HepG2 (cell line): ENCODE measurements at regions not wholly inside any gene's neighbourhood (a gene's known extent, or its start where the extent isn't known, plus 50 kb on each side); places are given as distances from the start of the nearest gene placed in this dataset.

ENCODE experiments used
- BHLHE40 ChIP-seq: IDR thresholded peaks from 2 replicates; pipeline ENCODE4 v1.6.1; 2011; ENCODE audit warnings: low read length, improper control_type of control experiment
- CREB1 ChIP-seq, 2 experiments: fragments of 450-650 bp in 1 of 2; IDR thresholded peaks; 2 replicates each; pipeline ENCODE4 v1.6.1; 2016 to 2017; ENCODE audit warnings: control low read depth in 1 of 2, mild to moderate bottlenecking in 1 of 2, missing compliant biosample characterization in 1 of 2, missing genetic modification characterization in 1 of 2
- FUBP1 ChIP-seq: sonication (generic); formaldehyde crosslinking; IDR thresholded peaks from 2 replicates; pipeline ENCODE4 v1.5.1; 2020; ENCODE audit warnings: missing genetic modification reagents, mild to moderate bottlenecking, borderline replicate concordance
- HES4 ChIP-seq: sonication (generic); formaldehyde crosslinking; IDR thresholded peaks from 2 replicates; pipeline ENCODE4 v1.9.0; 2021; ENCODE audit warnings: mild to moderate bottlenecking, missing genetic modification reagents, borderline replicate concordance
- HIC2 ChIP-seq: sonication (generic); formaldehyde crosslinking; IDR thresholded peaks from 2 replicates; pipeline ENCODE4 v1.9.0; 2022; ENCODE audit warnings: low read depth, missing genetic modification reagents
- NR2C2 ChIP-seq: sonication (generic); formaldehyde crosslinking; IDR thresholded peaks from 2 replicates; pipeline ENCODE4 v1.4.0; 2020; ENCODE audit warnings: missing genetic modification reagents, mild to moderate bottlenecking, moderate library complexity, borderline replicate concordance
- RBM39 ChIP-seq: fragments of 200-400 bp; formaldehyde crosslinking; IDR thresholded peaks from one replicate; pipeline ENCODE4 v1.6.1; 2018; ENCODE audit warnings: antibody characterized with exemption, mild to moderate bottlenecking, low read depth, low read length; ENCODE audit not compliant: poor library complexity, severe bottlenecking
- REXO4 ChIP-seq: sonication (generic); formaldehyde crosslinking; IDR thresholded peaks from 2 replicates; pipeline ENCODE4 v1.8.0; 2022; ENCODE audit warnings: missing genetic modification reagents, mild to moderate bottlenecking, borderline replicate concordance
- RNF219 ChIP-seq: sonication (generic); formaldehyde crosslinking; IDR thresholded peaks from 2 replicates; pipeline ENCODE4 v1.5.0; 2020; ENCODE audit warnings: mild to moderate bottlenecking, missing genetic modification reagents
- ZNF225 ChIP-seq: sonication (generic); formaldehyde crosslinking; IDR thresholded peaks from 2 replicates; pipeline ENCODE4 v1.4.0; 2020; ENCODE audit warnings: mild to moderate bottlenecking, missing genetic modification reagents
- ZNF766 ChIP-seq: sonication (generic); formaldehyde crosslinking; IDR thresholded peaks from 2 replicates; pipeline ENCODE4 v1.5.0; 2020; ENCODE audit warnings: missing genetic modification reagents, borderline replicate concordance
- TF ChIP-seq, protein P1 (sequence below): sonication (generic); formaldehyde crosslinking; IDR thresholded peaks from 2 replicates; pipeline ENCODE4 v1.4.0; 2020; ENCODE audit warnings: mild to moderate bottlenecking, missing genetic modification reagents
- TF ChIP-seq, protein P2 (sequence below): sonication (generic); formaldehyde crosslinking; IDR thresholded peaks from 2 replicates; pipeline ENCODE4 v1.4.0; 2020; ENCODE audit warnings: mild to moderate bottlenecking, missing genetic modification reagents
- TF ChIP-seq, protein P3 (sequence below): sonication (generic); formaldehyde crosslinking; IDR thresholded peaks from 2 replicates; pipeline ENCODE4 v1.5.0; 2020; ENCODE audit warnings: mild to moderate bottlenecking, missing genetic modification reagents, moderate library complexity

DNA sequence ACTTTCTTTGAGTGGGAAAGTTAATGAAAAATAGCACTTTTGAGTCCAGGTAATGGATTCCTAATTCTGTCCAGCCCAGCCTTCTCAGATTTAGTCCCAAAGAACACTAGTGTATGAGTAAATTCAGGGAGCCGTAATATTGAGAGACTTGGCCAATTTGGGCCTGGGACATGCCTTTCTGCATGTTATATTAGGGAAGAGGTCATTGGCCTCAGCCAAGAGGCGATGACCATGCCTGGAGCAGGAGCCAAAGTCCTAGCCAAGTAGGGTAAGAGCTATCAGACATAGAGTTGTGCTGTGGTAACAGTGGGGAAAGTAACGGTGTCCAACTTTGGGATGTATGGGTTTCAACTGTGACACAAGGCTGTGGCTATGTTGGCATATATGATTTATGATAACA, 336.5 kb upstream of the ZNF804A start:
- TF ChIP-seq ZNF766 (CRISPR knock-in tag) = no peak
- TF ChIP-seq REXO4 (CRISPR knock-in tag) = no peak
- no peak for TF ChIP-seq BHLHE40
- no peak for TF ChIP-seq HIC2 (CRISPR knock-in tag)
- no peak for TF ChIP-seq CREB1 (IDR thresholded peaks at IDR 0.05)
- TF ChIP-seq CREB1 (CRISPR knock-in tag; IDR thresholded peaks at IDR 0.05) = no peak
- TF ChIP-seq, protein P1, sequence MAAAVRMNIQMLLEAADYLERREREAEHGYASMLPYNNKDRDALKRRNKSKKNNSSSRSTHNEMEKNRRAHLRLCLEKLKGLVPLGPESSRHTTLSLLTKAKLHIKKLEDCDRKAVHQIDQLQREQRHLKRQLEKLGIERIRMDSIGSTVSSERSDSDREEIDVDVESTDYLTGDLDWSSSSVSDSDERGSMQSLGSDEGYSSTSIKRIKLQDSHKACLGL (CRISPR knock-in tag) = no peak
- TF ChIP-seq, protein P2, sequence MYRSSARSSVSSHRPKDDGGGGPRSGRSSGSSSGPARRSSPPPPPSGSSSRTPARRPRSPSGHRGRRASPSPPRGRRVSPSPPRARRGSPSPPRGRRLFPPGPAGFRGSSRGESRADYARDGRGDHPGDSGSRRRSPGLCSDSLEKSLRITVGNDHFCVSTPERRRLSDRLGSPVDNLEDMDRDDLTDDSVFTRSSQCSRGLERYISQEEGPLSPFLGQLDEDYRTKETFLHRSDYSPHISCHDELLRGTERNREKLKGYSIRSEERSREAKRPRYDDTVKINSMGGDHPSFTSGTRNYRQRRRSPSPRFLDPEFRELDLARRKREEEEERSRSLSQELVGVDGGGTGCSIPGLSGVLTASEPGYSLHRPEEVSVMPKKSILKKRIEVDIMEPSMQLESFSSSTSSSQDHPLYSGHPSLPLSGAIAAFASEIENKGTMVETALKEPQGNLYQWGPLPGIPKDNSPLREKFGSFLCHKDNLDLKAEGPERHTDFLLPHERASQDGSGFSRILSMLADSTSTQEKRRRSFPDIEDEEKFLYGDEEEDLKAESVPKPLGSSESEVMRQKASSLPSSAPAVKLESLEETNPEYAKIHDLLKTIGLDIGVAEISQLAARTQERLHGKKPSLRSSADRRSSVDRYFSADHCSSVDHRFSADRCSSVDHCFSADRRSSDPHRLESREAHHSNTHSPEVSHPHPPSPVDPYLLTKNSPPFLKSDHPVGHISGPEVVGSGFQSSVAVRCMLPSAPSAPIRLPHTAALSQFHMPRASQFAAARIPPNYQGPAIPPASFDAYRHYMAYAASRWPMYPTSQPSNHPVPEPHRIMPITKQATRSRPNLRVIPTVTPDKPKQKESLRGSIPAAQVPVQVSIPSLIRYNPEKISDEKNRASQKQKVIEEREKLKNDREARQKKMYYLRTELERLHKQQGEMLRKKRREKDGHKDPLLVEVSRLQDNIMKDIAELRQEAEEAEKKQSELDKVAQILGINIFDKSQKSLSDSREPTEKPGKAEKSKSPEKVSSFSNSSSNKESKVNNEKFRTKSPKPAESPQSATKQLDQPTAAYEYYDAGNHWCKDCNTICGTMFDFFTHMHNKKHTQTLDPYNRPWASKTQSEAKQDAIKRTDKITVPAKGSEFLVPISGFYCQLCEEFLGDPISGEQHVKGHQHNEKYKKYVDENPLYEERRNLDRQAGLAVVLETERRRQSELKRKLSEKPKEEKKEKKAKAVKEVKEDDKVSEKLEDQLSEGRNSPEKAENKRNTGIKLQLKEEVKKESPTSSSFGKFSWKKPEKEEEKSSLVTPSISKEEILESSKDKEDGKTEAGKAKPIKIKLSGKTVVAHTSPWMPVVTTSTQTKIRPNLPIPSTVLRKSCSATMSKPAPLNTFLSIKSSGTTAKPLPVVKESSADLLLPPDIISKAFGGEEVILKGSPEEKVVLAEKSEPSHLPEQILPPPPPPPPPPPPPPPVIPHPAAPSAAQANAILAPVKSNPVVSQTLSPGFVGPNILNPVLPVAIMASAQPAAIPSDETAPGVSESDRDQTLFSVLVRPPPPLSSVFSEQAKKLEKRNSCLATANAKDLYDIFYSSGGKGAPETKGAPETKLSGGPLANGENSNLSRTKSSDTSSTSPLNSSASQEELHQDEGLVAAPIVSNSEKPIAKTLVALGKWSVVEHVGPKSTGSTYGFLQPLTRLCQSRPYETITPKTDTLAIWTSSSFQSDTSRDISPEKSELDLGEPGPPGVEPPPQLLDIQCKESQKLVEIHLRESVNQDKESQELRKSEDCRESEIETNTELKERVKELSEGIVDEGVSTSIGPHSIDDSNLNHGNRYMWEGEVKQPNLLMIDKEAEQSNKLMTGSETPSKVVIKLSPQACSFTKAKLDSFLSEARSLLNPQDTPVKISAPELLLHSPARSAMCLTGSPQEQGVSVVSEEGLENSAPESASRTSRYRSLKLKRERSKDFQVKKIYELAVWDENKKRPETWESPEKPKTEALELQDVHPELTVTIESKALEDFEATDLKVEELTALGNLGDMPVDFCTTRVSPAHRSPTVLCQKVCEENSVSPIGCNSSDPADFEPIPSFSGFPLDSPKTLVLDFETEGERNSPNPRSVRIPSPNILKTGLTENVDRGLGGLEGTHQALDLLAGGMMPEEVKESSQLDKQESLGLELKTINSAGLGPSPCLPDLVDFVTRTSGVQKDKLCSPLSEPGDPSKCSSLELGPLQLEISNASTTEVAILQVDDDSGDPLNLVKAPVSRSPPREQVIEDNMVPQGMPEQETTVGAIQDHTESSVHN = no peak
- no peak for TF ChIP-seq NR2C2 (CRISPR knock-in tag)
- TF ChIP-seq HES4 (CRISPR knock-in tag) = no peak
- TF ChIP-seq ZNF225 (CRISPR knock-in tag) = no peak
- TF ChIP-seq, protein P3, sequence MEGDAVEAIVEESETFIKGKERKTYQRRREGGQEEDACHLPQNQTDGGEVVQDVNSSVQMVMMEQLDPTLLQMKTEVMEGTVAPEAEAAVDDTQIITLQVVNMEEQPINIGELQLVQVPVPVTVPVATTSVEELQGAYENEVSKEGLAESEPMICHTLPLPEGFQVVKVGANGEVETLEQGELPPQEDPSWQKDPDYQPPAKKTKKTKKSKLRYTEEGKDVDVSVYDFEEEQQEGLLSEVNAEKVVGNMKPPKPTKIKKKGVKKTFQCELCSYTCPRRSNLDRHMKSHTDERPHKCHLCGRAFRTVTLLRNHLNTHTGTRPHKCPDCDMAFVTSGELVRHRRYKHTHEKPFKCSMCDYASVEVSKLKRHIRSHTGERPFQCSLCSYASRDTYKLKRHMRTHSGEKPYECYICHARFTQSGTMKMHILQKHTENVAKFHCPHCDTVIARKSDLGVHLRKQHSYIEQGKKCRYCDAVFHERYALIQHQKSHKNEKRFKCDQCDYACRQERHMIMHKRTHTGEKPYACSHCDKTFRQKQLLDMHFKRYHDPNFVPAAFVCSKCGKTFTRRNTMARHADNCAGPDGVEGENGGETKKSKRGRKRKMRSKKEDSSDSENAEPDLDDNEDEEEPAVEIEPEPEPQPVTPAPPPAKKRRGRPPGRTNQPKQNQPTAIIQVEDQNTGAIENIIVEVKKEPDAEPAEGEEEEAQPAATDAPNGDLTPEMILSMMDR (CRISPR knock-in tag) = no peak
- TF ChIP-seq RBM39 = no peak
- TF ChIP-seq RNF219 (CRISPR knock-in tag) = no peak
- TF ChIP-seq FUBP1 (CRISPR knock-in tag) = no peak
